Fibroblast of mammary gland (primary cell): ENCODE measurements at regions not wholly inside any gene's neighbourhood (a gene's known extent, or its start where the extent isn't known, plus 50 kb on each side); places are given as distances from the start of the nearest gene placed in this dataset.

Source experiments
- DNase-seq: peaks from one replicate; pipeline ENCODE4 v3.0.0-alpha.2; 2010; ENCODE audit warnings: low read depth
- H3K4me3 ChIP-seq: 2 replicates; pipeline ENCODE4 v1.5.1; 2011; ENCODE audit warnings: low read depth, mild to moderate bottlenecking, low read length, moderate library complexity; ENCODE audit not compliant: control insufficient read depth
- CTCF ChIP-seq: conservative IDR thresholded peaks from 2 replicates; pipeline ENCODE4 v1.5.1; 2011; ENCODE audit warnings: low read depth, low read length, inconsistent platforms; ENCODE audit not compliant: control insufficient read depth, insufficient read depth

- TF ChIP-seq CTCF, result no peak
- no peak overlapping the region for H3K4me3 ChIP-seq
- no peak for DNase-seq
Observed at GRCh38 chr4:11342401-11342800, 86.3 kb downstream of the HS3ST1 start.

DNA sequence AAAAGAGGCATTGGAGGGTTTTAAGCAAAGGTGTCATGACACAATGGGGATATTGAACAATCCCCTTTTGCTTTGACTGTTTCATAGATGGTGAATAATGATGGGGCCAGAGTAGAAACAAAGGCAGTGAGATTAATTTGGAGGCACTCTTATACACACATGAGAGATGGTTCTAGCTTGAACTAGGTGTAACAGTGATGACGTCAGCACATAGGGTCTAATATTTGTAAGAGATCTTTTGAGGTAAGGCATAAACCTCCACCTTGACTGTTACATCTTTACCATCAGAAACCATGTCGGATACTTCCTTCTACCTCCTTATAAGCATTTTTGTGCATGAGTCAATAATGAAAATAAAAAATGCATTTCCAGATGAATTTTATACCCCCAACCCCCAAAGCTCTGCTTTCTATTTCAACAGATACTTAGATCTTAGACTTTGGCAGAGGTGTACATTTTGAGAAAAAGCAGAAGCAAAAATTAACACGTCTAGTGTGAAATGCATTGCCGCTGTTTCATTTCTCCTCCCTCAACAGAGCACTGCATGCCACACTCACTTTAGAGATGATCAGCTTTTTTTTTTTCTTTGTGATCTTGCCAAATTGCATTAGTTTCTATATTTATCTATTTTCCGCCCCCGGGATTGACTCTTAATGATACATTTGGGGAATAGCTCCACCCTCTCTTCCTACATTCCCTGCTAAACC is 87.2 kb downstream of the HS3ST1 start:
- TF ChIP-seq CTCF, result no peak
- no peak overlapping the region for H3K4me3 ChIP-seq
- no peak for DNase-seq

DNA sequence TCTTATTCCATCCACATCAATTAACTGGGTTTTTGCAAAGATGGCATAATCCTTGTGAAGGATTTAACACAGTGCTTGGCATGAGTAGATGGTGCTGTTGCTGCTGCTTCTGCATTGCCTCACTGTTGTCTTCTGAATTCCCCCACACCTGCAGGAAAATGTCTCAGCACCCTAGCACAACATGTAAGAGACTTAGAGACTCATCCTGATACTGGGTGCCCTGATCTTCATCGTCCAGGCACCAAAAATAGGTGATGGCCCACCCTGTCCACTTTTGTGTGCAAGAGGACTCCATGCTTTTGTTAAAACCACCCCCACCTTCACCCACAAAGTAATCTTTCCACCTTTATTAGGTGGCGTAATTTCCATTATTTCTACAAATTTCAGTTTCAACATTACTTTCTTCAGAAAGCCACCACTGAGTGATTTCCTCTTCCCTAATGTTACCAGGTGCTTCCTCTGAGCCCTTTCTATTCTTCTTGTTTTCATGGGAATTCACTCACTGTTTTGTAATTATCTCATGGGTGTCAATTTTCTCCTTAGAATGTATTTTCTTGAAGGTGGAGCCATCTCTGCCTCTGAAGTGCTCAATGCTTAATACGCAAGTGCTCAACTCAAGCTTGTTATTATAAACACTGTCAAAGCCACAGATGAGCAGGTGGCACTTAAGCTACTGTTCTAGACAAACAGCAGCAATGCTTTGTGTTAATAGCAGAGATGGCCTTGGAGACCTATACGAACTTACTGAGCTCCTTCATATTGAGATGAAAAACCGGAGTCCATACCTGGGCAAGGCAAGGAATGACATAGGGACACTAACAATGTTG is 89.5 kb downstream of the HS3ST1 start:
- no peak overlapping the region for H3K4me3 ChIP-seq
- DNase-seq, result no peak
- TF ChIP-seq CTCF, result no peak

DNA sequence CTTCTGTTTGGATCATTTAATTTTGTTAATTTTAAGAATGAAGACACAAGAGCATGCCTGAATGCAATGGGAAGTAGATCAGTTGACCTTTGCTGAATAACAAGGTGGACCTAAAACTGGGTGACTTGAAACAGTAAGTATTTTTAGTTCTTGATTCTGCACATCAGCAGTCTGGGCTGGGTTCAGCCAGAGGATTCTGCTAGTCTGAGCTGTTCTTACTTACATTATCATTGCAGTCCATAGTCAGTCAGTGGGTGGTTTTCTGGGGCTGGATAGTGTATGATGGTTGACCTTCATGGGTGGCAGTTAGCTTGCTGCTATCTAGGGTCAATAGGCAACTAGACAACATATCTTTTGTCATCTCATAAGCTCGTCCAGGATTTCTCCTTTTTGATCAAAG is 91.4 kb downstream of the HS3ST1 start:
- no peak for TF ChIP-seq CTCF
- H3K4me3 ChIP-seq, result no peak overlapping the region
- no peak for DNase-seq

- TF ChIP-seq CTCF, result no peak
- H3K4me3 ChIP-seq, result no peak overlapping the region
- no peak for DNase-seq
Observed at GRCh38 chr4:11336435-11336834, 92.3 kb downstream of the HS3ST1 start.

DNA sequence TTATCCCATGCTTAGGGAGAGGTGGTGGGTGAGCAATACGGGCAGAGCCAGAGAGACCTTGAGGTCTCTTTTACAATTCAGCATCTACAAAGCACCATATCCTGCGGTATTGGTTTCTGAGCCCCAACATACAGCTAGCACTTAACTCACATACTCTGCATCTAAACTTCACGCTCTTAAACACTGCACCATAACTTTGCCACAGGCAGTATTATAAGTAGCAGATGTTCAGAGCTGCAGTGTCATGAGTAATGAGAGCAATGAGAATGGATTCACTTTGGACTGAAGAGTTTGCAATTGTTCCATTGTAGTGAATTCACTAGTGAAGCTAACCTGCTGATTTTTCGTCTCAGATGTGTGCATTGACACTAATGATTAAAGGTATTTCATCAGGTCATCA is 93.8 kb downstream of the HS3ST1 start:
- no peak for TF ChIP-seq CTCF
- no peak overlapping the region for H3K4me3 ChIP-seq
- no peak for DNase-seq
